ENCODE measurements at regions not wholly inside any gene's neighbourhood (a gene's known extent, or its start where the extent isn't known, plus 50 kb on each side); places are given as distances from the start of the nearest gene placed in this dataset.

GRCh38 chr12:19008102-19008501 is 121.4 kb upstream of the PLEKHA5 start:
- Mint-ChIP-seq H3K4me3 (no peak overlapping the region), H3K9me3 (peaks cover 2% of the 10 kb centered on the region), H3K27ac (ENCODE audit: unreplicated experiment) (no peak overlapping the region), H3K4me1 (peaks cover 8% of the 10 kb centered on the region), H3K27me3 (ENCODE audit: low read depth) (no peaks in the 10 kb centered on the region), H3K36me3 (ENCODE audit: low read depth) (no peaks in the 10 kb centered on the region)
- TF ChIP-seq CTCF (conservative IDR thresholded peaks at IDR 0.05) = no peak
- DNase-seq (ENCODE audit: low read depth, low spot score) = no peak

- H3K27ac Mint-ChIP-seq (ENCODE audit: unreplicated experiment) = no peak overlapping the region
- no peaks in the 10 kb centered on the region for H3K27me3 Mint-ChIP-seq (ENCODE audit: low read depth)
- TF ChIP-seq CTCF (conservative IDR thresholded peaks at IDR 0.05) = no peak
- peaks cover 5% of the 10 kb centered on the region for H3K4me1 Mint-ChIP-seq
- no peak for DNase-seq (ENCODE audit: low read depth, low spot score)
- peaks cover 2% of the 10 kb centered on the region for H3K9me3 Mint-ChIP-seq
- H3K36me3 Mint-ChIP-seq (ENCODE audit: low read depth) = no peaks in the 10 kb centered on the region
- H3K4me3 Mint-ChIP-seq = no peak overlapping the region
Measured at GRCh38 chr12:19010087-19010486, 119.4 kb upstream of the PLEKHA5 start.

- DNase-seq (ENCODE audit: low read depth, low spot score) = no peak
- Mint-ChIP-seq H3K4me3 (no peak overlapping the region), H3K27me3 (ENCODE audit: low read depth) (no peaks in the 10 kb centered on the region), H3K36me3 (ENCODE audit: low read depth) (no peaks in the 10 kb centered on the region), H3K4me1 (no peaks in the 10 kb centered on the region), H3K9me3 (peaks cover 2% of the 10 kb centered on the region), H3K27ac (ENCODE audit: unreplicated experiment) (no peak overlapping the region)
- TF ChIP-seq CTCF (conservative IDR thresholded peaks at IDR 0.05) = no peak
Measured at GRCh38 chr12:19010726-19011125, 118.8 kb upstream of the PLEKHA5 start.

GRCh38 chr12:19012965-19013364 is 116.6 kb upstream of the PLEKHA5 start:
- Mint-ChIP-seq H3K4me1 (no peaks in the 10 kb centered on the region), H3K4me3 (no peak overlapping the region), H3K27ac (ENCODE audit: unreplicated experiment) (no peak overlapping the region), H3K9me3 (peaks cover 2% of the 10 kb centered on the region), H3K36me3 (ENCODE audit: low read depth) (no peaks in the 10 kb centered on the region), H3K27me3 (ENCODE audit: low read depth) (no peaks in the 10 kb centered on the region)
- TF ChIP-seq CTCF (conservative IDR thresholded peaks at IDR 0.05) = no peak
- no peak for DNase-seq (ENCODE audit: low read depth, low spot score)

- Mint-ChIP-seq H3K4me1 (peaks cover 9% of the 10 kb centered on the region), H3K27ac (ENCODE audit: unreplicated experiment) (no peak overlapping the region)
- no peak for TF ChIP-seq CTCF (conservative IDR thresholded peaks at IDR 0.05)
Measured at GRCh38 chr12:19014240-19014639, 115.3 kb upstream of the PLEKHA5 start.

GRCh38 chr12:19015285-19015684 is 114.2 kb upstream of the PLEKHA5 start:
- H3K9me3 Mint-ChIP-seq = peaks cover 6% of the 10 kb centered on the region
- DNase-seq (ENCODE audit: low read depth, low spot score) = no peak
- no peak overlapping the region for H3K27ac Mint-ChIP-seq (ENCODE audit: unreplicated experiment)
- TF ChIP-seq CTCF (conservative IDR thresholded peaks at IDR 0.05) = no peak
- peaks cover 9% of the 10 kb centered on the region for H3K4me1 Mint-ChIP-seq
- H3K36me3 Mint-ChIP-seq (ENCODE audit: low read depth) = no peaks in the 10 kb centered on the region
- no peak overlapping the region for H3K4me3 Mint-ChIP-seq
- no peaks in the 10 kb centered on the region for H3K27me3 Mint-ChIP-seq (ENCODE audit: low read depth)

More at GRCh38 chr12:19014240-19014639, 115.3 kb upstream of the PLEKHA5 start:
- DNase-seq (ENCODE audit: low read depth, low spot score) = no peak
- Mint-ChIP-seq H3K27me3 (ENCODE audit: low read depth) (no peaks in the 10 kb centered on the region), H3K36me3 (ENCODE audit: low read depth) (no peaks in the 10 kb centered on the region), H3K9me3 (peaks cover 6% of the 10 kb centered on the region), H3K4me3 (no peak overlapping the region)

Measured in neural crest cell (in vitro differentiated cells).